A673 (cell line): ENCODE measurements at regions not wholly inside any gene's neighbourhood (a gene's known extent, or its start where the extent isn't known, plus 50 kb on each side); places are given as distances from the start of the nearest gene placed in this dataset.

Source experiments
- BruUV-seq: library from RNA; stranded (reverse); fragments of 400-500 nt; replicated peaks from 2 replicates; lab custom pipeline; 2021; lab: Mats Ljungman, UMichigan
- CTCF ChIA-PET: fragments of 300-600 bp; sonication (Branson Sonifier 250); formaldehyde crosslinking; loops from one replicate; lab custom pipeline; 2022; ENCODE audit warnings: antibody characterized with exemption; lab: Charles Lee
- POLR2A ChIA-PET: fragments of 300-600 bp; sonication (Branson Sonifier 250); formaldehyde crosslinking; loops from one replicate; lab custom pipeline; 2022; ENCODE audit warnings: antibody characterized with exemption; ENCODE audit not compliant: low non-redundant PET; lab: Charles Lee
- DNase-seq: peaks from one replicate; pipeline ENCODE4 v3.0.0-alpha.2; 2015; ENCODE audit warnings: low spot score
- H3K27ac ChIP-seq: fragments of 200-600 bp; sonication (generic); 2 replicates; pipeline ENCODE4 v1.5.1; 2016; ENCODE audit warnings: mixed run types, low read depth, mild to moderate bottlenecking, mixed read lengths, antibody characterized with exemption, low read length; ENCODE audit not compliant: poor library complexity, severe bottlenecking
- H3K27me3 ChIP-seq: fragments of 200-600 bp; sonication (generic); replicated peaks from 2 replicates; pipeline ENCODE4 v1.6.1; 2017; ENCODE audit warnings: mixed run types, low read depth, mild to moderate bottlenecking, mixed read lengths, antibody characterized with exemption, low read length; ENCODE audit not compliant: insufficient read depth, poor library complexity
- H3K36me3 ChIP-seq: fragments of 200-600 bp; sonication (generic); 2 replicates; pipeline ENCODE4 v1.6.1; 2016; ENCODE audit warnings: mixed run types, mild to moderate bottlenecking, mixed read lengths, antibody characterized with exemption, low read length; ENCODE audit not compliant: insufficient read depth, poor library complexity, severe bottlenecking
- H3K4me1 ChIP-seq: fragments of 200-600 bp; sonication (generic); 2 replicates; pipeline ENCODE4 v1.6.1; 2017; ENCODE audit warnings: mixed run types, mild to moderate bottlenecking, mixed read lengths, antibody characterized with exemption, low read length; ENCODE audit not compliant: insufficient read depth, poor library complexity, severe bottlenecking
- H3K4me3 ChIP-seq: fragments of 200-600 bp; sonication (generic); 2 replicates; pipeline ENCODE4 v1.5.1; 2016; ENCODE audit warnings: low read depth, mixed run types, mild to moderate bottlenecking, mixed read lengths, low read length; ENCODE audit not compliant: poor library complexity, severe bottlenecking
- H3K9me3 ChIP-seq: fragments of 200-600 bp; sonication (generic); 2 replicates; pipeline ENCODE4 v1.6.1; 2016; ENCODE audit warnings: mixed run types, low read depth, mild to moderate bottlenecking, mixed read lengths, antibody characterized with exemption, low read length; ENCODE audit not compliant: poor library complexity, severe bottlenecking
- CTCF ChIP-seq: fragments of 300-800, 200-600 bp; sonication (generic); conservative IDR thresholded peaks from 2 replicates; pipeline ENCODE4 v1.5.1; 2017; ENCODE audit warnings: low read depth, mild to moderate bottlenecking, antibody characterized with exemption, low read length, moderate library complexity, mixed read lengths
- EZH2 ChIP-seq: fragments of 200-600 bp; sonication (generic); IDR thresholded peaks from 2 replicates; pipeline ENCODE4 v1.6.1; 2017; ENCODE audit warnings: borderline replicate concordance, low read depth, mild to moderate bottlenecking, mixed read lengths, antibody characterized with exemption, low read length; ENCODE audit not compliant: poor library complexity, severe bottlenecking
- intact Hi-C: fragments of 100-400 bp; cut with micrococcal nuclease; formaldehyde crosslinking; loops from one replicate; pipeline ENCODE4 v1.10.0; 2022; ENCODE audit not compliant: unreplicated experiment

DNA sequence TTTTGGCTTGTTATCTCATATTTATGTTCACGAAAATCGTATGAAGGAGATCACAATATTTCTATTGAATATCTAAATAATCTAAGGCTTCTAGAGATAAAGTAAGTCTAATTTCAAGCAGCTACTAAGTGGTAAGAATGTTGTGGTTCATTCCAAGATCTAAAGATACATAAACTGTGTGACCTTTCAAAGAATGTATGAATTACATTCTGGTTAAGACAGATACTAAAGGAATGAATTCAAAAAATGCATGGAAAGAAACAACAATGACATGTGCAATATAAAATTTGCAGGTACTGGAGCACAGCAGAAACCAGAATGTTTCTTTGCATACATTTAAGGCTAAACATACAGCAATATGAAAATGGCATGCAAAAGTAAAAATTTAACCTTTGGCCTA lies 1214.6 kb downstream of the CDH8 start:
- Histone ChIP-seq H3K27me3 (peaks cover 7% of the 10 kb centered on the region), H3K9me3 (no peaks in the 10 kb centered on the region), H3K4me3 (no peak overlapping the region), H3K36me3 (no peaks in the 10 kb centered on the region), H3K4me1 (no peaks in the 10 kb centered on the region), H3K27ac (no peak overlapping the region)
- ChIA-PET CTCF (no interaction called here), POLR2A (no interaction called here)
- no peak for DNase-seq
- intact Hi-C loops = no loop called here
- BruUV-seq = no TSS peak
- TF ChIP-seq CTCF = no peak
- TF ChIP-seq EZH2 = no peak

GRCh38 chr16:60820361-60820760 lies 1215.9 kb downstream of the CDH8 start:
- H3K27me3 ChIP-seq = no peaks in the 10 kb centered on the region
- ChIA-PET POLR2A (no interaction called here), CTCF (no interaction called here)
- no peaks in the 10 kb centered on the region for H3K9me3 ChIP-seq
- no peak overlapping the region for H3K4me3 ChIP-seq
- no peak for TF ChIP-seq CTCF
- no peak for TF ChIP-seq EZH2
- no peaks in the 10 kb centered on the region for H3K36me3 ChIP-seq
- H3K27ac ChIP-seq = no peak overlapping the region
- BruUV-seq = no TSS peak
- intact Hi-C loops = no loop called here
- DNase-seq = no peak
- no peaks in the 10 kb centered on the region for H3K4me1 ChIP-seq

- intact Hi-C loops = no loop called here
- TF ChIP-seq CTCF (no peak), EZH2 (no peak)
- DNase-seq = no peak
- H3K36me3 ChIP-seq = no peaks in the 10 kb centered on the region
- peaks cover 7% of the 10 kb centered on the region for H3K27me3 ChIP-seq
- H3K9me3 ChIP-seq = no peaks in the 10 kb centered on the region
- H3K27ac ChIP-seq = no peak overlapping the region
- ChIA-PET CTCF (no interaction called here), POLR2A (interaction anchor here (0.6 kb wide), 1 partner anchor 1188 kb away, joined by 3 read pairs; no protein-coding TSS in a partner anchor)
- no TSS peak for BruUV-seq
- H3K4me3 ChIP-seq = no peak overlapping the region
- no peaks in the 10 kb centered on the region for H3K4me1 ChIP-seq
Measured at GRCh38 chr16:60818465-60818864, 1217.8 kb downstream of the CDH8 start.
